ENCODE measurements at regions not wholly inside any gene's neighbourhood (a gene's known extent, or its start where the extent isn't known, plus 50 kb on each side); places are given as distances from the start of the nearest gene placed in this dataset.
"Not testable (repeated sequence)": the region's sequence is repeated elsewhere in the genome, so short reads cannot be mapped to it uniquely, and the experiment has no call there.

DNA sequence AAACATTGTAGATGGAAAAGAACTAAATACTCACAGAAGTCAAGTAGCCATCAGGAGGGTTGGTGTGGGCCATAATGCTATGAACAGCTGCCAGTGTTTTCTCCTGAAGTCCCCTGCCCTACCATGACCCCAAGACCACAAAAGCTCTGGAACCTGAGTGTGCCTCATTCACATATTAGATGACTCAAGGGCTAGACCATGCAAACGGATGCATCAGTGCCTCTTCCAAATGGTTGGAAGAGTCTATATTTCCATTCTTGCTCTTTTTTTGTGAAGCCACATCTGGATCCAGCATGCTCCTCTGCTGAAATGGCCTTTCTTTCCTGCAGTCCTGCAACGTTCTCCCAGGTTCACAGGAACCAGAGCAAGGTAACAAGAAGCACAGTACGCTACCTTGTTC lies 136.6 kb upstream of the EPB41L4A start:
- WGBS, 2 donors = 56 to 57% methylated on average over 3 of the region's 3 CpGs
- no peak overlapping the region for H3K4me3 ChIP-seq

DNA sequence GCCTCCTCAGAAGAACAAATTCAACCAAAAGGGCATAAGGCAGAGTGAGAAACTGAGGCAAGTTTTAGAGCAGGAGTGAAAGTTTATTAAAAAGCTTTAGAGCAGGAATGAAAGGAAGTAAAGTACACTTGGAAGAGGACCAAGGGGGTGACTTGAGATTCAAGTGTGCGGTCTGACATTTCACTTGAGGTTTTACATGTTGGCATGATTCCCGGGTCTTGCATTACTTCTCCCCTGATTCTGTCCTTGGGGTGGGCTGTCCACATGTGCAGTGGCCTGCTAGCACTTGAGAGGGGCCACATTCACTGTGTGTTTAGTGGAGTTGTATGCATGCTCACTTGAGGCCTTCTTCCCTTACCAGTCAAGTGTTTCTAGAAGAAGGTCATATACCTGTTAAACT lies 140.4 kb upstream of the EPB41L4A start:
- DNase-seq; H3K27me3 ChIP-seq; H3K4me3 ChIP-seq; H3K36me3 ChIP-seq (replicated peaks in 1 of 2; ENCODE audit: insufficient read depth in 1 of 2, low read depth in 2 of 2); ATAC-seq; H3K4me1 ChIP-seq; H3K27ac ChIP-seq; intact Hi-C loops (cut with DNase I): not testable (repeated sequence)
- H3K9me3 ChIP-seq = peaks cover 0 to 15% (median 0%) of the 10 kb centered on the region in 3 donors
- WGBS, 2 donors = 68 to 80% methylated on average over 2 of the region's 2 CpGs

More for the DNA sequence above, 136.6 kb upstream of the EPB41L4A start:
- intact Hi-C loops (cut with DNase I) = no loop called here
- H3K27me3 ChIP-seq = no peaks in the 10 kb centered on the region
- H3K4me1 ChIP-seq = no peaks in the 10 kb centered on the region
- ATAC-seq = no peak
- no peak for TF ChIP-seq POLR2A (IDR thresholded peaks at IDR 0.05)
- TF ChIP-seq, protein P1, sequence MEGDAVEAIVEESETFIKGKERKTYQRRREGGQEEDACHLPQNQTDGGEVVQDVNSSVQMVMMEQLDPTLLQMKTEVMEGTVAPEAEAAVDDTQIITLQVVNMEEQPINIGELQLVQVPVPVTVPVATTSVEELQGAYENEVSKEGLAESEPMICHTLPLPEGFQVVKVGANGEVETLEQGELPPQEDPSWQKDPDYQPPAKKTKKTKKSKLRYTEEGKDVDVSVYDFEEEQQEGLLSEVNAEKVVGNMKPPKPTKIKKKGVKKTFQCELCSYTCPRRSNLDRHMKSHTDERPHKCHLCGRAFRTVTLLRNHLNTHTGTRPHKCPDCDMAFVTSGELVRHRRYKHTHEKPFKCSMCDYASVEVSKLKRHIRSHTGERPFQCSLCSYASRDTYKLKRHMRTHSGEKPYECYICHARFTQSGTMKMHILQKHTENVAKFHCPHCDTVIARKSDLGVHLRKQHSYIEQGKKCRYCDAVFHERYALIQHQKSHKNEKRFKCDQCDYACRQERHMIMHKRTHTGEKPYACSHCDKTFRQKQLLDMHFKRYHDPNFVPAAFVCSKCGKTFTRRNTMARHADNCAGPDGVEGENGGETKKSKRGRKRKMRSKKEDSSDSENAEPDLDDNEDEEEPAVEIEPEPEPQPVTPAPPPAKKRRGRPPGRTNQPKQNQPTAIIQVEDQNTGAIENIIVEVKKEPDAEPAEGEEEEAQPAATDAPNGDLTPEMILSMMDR (IDR thresholded peaks at IDR 0.05) = no peak
- no peak for DNase-seq
- H3K36me3 ChIP-seq (replicated peaks in 1 of 2; ENCODE audit: insufficient read depth in 1 of 2, low read depth in 2 of 2) = no peaks in the 10 kb centered on the region
- no peaks in the 10 kb centered on the region for H3K9me3 ChIP-seq
- no peak overlapping the region for H3K27ac ChIP-seq

DNA sequence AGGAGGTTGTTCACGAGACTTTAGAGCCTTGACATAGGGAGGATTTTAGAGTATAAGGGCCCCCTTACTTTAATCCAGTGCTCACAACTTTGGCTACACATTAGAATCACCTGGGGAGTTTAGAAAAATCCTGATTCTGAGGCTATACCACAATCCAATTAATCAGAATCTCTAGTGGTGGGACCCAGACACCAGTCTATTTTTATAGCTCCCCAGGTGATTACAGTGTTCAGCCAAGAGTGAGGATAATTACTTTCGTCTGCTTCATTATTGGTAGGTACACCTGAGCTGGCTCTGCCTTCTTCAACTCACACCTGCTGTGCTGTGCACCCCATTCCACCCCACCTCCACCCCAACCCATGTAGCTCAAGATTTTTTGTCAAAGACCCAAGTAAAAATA lies 141.3 kb upstream of the EPB41L4A start:
- ATAC-seq = no peak
- 81 to 90% methylated on average over 2 of the region's 2 CpGs for WGBS, 2 donors
- H3K27ac ChIP-seq = no peak overlapping the region
- no peak overlapping the region for H3K4me3 ChIP-seq
- TF ChIP-seq, protein P1 (IDR thresholded peaks at IDR 0.05) = no peak
- TF ChIP-seq POLR2A (IDR thresholded peaks at IDR 0.05) = no peak
- no peaks in the 10 kb centered on the region for H3K27me3 ChIP-seq
- H3K4me1 ChIP-seq = no peaks in the 10 kb centered on the region
- DNase-seq = no peak
- H3K9me3 ChIP-seq = peaks cover 0 to 15% (median 0%) of the 10 kb centered on the region in 3 donors
- intact Hi-C loops (cut with DNase I) = no loop called here
- H3K36me3 ChIP-seq (replicated peaks in 1 of 2; ENCODE audit: insufficient read depth in 1 of 2, low read depth in 2 of 2) = no peaks in the 10 kb centered on the region

DNA sequence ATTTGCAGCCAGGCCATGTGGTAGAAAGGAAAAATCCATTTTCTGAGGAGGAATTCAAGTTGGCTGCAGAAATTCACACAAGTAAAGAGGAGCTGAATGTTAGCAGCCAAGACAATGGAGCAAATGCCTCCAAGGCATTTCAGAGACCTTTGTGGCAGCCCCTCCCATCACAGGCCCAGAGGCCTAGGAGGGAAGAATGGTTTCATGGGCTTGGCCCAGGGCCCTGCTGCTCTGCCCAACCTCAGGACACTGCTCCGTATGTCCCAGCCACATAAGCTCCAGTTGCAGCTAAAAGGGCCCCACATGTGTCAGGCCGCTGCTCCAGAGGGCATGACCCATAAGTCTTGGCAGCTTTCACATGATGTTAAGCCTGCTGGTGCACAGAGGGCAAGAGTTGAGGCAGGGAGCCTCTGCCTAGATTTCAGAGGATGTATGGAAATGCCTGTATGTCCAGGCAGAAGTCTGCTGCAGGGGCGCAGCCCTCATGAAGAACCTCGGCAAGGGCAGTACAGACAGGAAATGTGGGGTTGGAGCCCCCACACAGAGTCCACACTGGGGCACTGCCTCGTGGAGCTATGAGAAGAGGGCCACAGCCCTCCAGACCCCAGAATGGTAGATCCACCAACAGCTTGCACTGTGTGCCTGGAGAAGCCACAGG lies 144.2 kb upstream of the EPB41L4A start:
- WGBS, 2 donors = 87 to 100% methylated on average over 1 to 5 of the region's 5 CpGs
- no peak for DNase-seq
- H3K36me3 ChIP-seq (replicated peaks in 1 of 2; ENCODE audit: insufficient read depth in 1 of 2, low read depth in 2 of 2) = no peaks in the 10 kb centered on the region
- no peaks in the 10 kb centered on the region for H3K27me3 ChIP-seq
- no peak for ATAC-seq
- H3K4me3 ChIP-seq = no peak overlapping the region
- H3K4me1 ChIP-seq = no peaks in the 10 kb centered on the region
- peaks cover 0 to 15% (median 0%) of the 10 kb centered on the region in 3 donors for H3K9me3 ChIP-seq
- intact Hi-C loops (cut with DNase I) = no loop called here
- TF ChIP-seq POLR2A (IDR thresholded peaks at IDR 0.05) = no peak
- TF ChIP-seq, protein P1 (IDR thresholded peaks at IDR 0.05) = no peak
- H3K27ac ChIP-seq = no peak overlapping the region

DNA sequence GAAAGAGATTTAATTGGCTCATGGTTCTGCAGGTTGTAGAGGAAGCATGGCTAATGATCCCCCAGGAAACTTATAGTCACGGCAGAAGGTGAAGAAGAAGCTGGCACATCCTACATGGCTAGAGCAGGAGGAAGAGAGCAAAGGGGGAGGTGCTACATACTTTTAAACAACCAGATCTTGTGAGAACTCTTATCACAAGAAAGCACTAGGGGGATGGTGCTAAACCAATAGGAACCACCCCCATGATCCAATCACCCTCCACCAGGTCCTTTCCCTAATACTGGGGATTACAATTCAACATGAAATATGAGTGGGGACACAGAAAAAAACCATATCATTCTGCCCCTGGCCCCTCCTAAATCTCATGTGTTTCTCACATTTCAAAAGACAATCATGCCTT lies 147.2 kb upstream of the EPB41L4A start:
- WGBS, 2 donors = 82 to 90% methylated on average over 1 of the region's 1 CpG
- no peak for ATAC-seq
- intact Hi-C loops (cut with DNase I) = no loop called here
- no peaks in the 10 kb centered on the region for H3K36me3 ChIP-seq (replicated peaks in 1 of 2; ENCODE audit: insufficient read depth in 1 of 2, low read depth in 2 of 2)
- DNase-seq = no peak
- no peaks in the 10 kb centered on the region for H3K4me1 ChIP-seq
- H3K27me3 ChIP-seq = no peaks in the 10 kb centered on the region
- H3K9me3 ChIP-seq = peaks cover 0 to 15% (median 0%) of the 10 kb centered on the region in 3 donors
- no peak for TF ChIP-seq POLR2A (IDR thresholded peaks at IDR 0.05)
- TF ChIP-seq, protein P1 (IDR thresholded peaks at IDR 0.05) = no peak
- H3K27ac ChIP-seq = no peak overlapping the region
- no peak overlapping the region for H3K4me3 ChIP-seq
